Stomach (tissue), 8 donors: ENCODE measurements at regions not wholly inside any gene's neighbourhood (a gene's known extent, or its start where the extent isn't known, plus 50 kb on each side); places are given as distances from the start of the nearest gene placed in this dataset.

ENCODE experiments used
- DNase-seq, 2 donors: peaks; one replicate each; pipeline versions ENCODE4 v3.0.0 to v3.0.0-alpha.2; 2013 to 2019
- H3K27ac ChIP-seq, 5 donors: fragments of 200-600 bp in 4 of 5; sonication (generic) in 4 of 5; one replicate each; pipeline ENCODE4 v1.5.1; 2013 to 2019; ENCODE audit warnings: mild to moderate bottlenecking in 1 of 5, moderate library complexity in 1 of 5
- H3K27me3 ChIP-seq, 3 donors: fragments of 200-600 bp; sonication (generic); one replicate each; pipeline ENCODE4 v1.5.1; 2017 to 2019; ENCODE audit warnings: mixed run types in 1 of 3
- H3K36me3 ChIP-seq, 4 donors: fragments of 200-600 bp; sonication (generic); 1 replicate in 3 of 4; 2 replicates in 1 of 4; pipeline ENCODE4 v1.5.1; 2016 to 2019
- H3K4me1 ChIP-seq, 4 donors: fragments of 200-600 bp; sonication (generic); one replicate each; pipeline ENCODE4 v1.5.1; 2016 to 2019
- H3K4me3 ChIP-seq, 4 donors: fragments of 200-600 bp; sonication (generic) in 3 of 4; one replicate each; pipeline ENCODE4 v1.5.1; 2016 to 2019; ENCODE audit warnings: mild to moderate bottlenecking in 1 of 4
- H3K9me3 ChIP-seq, 4 donors: fragments of 200-600 bp; sonication (generic); one replicate each; pipeline ENCODE4 v1.5.1; 2016 to 2019
- EP300 ChIP-seq: sonication (generic); formaldehyde crosslinking; IDR thresholded peaks from one replicate; pipeline ENCODE4 v1.6.1; 2017; ENCODE audit warnings: antibody characterized with exemption
- POLR2A ChIP-seq, 4 donors: fragments of 450-650 bp; IDR thresholded peaks; one replicate each; pipeline ENCODE4 v1.6.1; 2016; ENCODE audit warnings: antibody characterized with exemption in 4 of 4, control low read depth in 2 of 4, mild to moderate bottlenecking in 1 of 4, moderate library complexity in 1 of 4
- POLR2AphosphoS5 ChIP-seq, 3 donors: sonication (generic); formaldehyde crosslinking; IDR thresholded peaks; one replicate each; pipeline ENCODE4 v1.6.1; 2016; ENCODE audit warnings: antibody characterized with exemption in 3 of 3
- WGBS, 5 donors: extraction: QIAGEN DNeasy Blood & Tissue Kit in 3 of 5; methylation state at CpG; one replicate each; pipeline versions ENCODE4 v1.1.5 to v1.1.7; 2013 to 2018; 5-methylcytosine and 5-hydroxymethylcytosine counted together
- intact Hi-C: fragments of 100-400 bp; cut with DNase I; formaldehyde crosslinking; loops from one replicate; pipeline ENCODE4 v1.15.1; 2023; ENCODE audit warnings: low total_unique reads
- TF ChIP-seq, protein P1 (sequence below), 7 experiments: fragments of 450-650 bp in 4 of 7; fragments of 200-600 bp in 3 of 7; sonication (generic) in 3 of 7; IDR thresholded peaks; one replicate each; pipeline ENCODE4 v1.5.1; 2016 to 2019; ENCODE audit warnings: antibody characterized with exemption in 7 of 7, control low read depth in 2 of 7, mild to moderate bottlenecking in 1 of 7
- donor health status: healthy with polysubstance abuse.
- donor health status: Bipolar disorder and iron deficiency.
- donor health status: healthy.

DNA sequence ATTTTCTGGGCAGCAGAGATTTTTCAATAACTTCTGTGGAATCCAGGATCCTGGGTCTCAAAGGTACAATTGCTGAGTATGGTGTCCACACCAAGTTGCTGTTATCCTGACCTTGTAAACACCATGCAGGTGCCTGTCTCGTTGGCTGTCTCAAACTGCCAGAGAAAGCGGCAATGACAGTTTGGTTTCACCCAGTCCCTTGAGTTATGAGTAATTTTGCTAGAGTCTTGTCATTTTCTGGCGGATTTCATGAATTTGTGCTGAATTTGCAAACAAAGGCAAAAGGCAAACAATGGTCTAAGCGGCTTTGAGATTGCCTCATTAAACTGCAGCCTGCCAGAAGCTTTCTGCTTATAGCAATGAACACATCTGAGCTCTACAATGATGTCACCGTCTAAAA is 847.9 kb downstream of the RAB28 start:
- peaks cover 0 to 15% (median 4%) of the 10 kb centered on the region in 4 donors for H3K9me3 ChIP-seq
- H3K27ac ChIP-seq: no peak overlapping the region
- DNase-seq: no peak
- H3K4me1 ChIP-seq: no peaks in the 10 kb centered on the region
- H3K4me3 ChIP-seq: no peak overlapping the region
- WGBS, 5 donors: 41 to 63% (median 61%) methylated on average over 5 of the region's 5 CpGs
- TF ChIP-seq, protein P1, sequence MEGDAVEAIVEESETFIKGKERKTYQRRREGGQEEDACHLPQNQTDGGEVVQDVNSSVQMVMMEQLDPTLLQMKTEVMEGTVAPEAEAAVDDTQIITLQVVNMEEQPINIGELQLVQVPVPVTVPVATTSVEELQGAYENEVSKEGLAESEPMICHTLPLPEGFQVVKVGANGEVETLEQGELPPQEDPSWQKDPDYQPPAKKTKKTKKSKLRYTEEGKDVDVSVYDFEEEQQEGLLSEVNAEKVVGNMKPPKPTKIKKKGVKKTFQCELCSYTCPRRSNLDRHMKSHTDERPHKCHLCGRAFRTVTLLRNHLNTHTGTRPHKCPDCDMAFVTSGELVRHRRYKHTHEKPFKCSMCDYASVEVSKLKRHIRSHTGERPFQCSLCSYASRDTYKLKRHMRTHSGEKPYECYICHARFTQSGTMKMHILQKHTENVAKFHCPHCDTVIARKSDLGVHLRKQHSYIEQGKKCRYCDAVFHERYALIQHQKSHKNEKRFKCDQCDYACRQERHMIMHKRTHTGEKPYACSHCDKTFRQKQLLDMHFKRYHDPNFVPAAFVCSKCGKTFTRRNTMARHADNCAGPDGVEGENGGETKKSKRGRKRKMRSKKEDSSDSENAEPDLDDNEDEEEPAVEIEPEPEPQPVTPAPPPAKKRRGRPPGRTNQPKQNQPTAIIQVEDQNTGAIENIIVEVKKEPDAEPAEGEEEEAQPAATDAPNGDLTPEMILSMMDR (IDR thresholded peaks at IDR 0.05): no peak
- TF ChIP-seq POLR2A (IDR thresholded peaks at IDR 0.05): no peak
- no peak for TF ChIP-seq POLR2AphosphoS5 (IDR thresholded peaks at IDR 0.05)
- no peak for TF ChIP-seq EP300
- H3K36me3 ChIP-seq: no peaks in the 10 kb centered on the region
- H3K27me3 ChIP-seq: no peaks in the 10 kb centered on the region
- intact Hi-C loops: no loop called here

DNA sequence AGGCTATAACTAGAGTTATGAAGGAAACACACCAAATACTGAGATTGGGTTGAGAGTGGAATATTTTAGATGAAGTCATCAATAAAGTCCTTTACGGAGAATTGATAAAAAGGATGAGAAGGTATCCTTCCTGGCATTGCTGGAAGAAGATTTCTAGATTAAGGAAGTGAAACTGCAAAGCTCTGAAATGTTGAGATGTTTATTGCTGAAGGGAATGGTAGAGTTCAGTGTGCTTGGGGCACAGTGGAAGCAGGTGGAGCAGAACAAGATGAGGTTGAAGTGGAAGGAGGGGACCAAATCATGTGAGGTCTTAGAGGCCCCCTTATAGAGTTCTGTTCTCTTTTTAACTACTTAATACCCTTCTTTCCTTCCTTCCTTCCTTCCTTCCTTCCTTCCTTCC is 848.5 kb downstream of the RAB28 start:
- WGBS, 5 donors: 71 to 85% (median 75%) methylated on average over 1 of the region's 1 CpG
- no peak overlapping the region for H3K27ac ChIP-seq
- intact Hi-C loops: no loop called here

DNA sequence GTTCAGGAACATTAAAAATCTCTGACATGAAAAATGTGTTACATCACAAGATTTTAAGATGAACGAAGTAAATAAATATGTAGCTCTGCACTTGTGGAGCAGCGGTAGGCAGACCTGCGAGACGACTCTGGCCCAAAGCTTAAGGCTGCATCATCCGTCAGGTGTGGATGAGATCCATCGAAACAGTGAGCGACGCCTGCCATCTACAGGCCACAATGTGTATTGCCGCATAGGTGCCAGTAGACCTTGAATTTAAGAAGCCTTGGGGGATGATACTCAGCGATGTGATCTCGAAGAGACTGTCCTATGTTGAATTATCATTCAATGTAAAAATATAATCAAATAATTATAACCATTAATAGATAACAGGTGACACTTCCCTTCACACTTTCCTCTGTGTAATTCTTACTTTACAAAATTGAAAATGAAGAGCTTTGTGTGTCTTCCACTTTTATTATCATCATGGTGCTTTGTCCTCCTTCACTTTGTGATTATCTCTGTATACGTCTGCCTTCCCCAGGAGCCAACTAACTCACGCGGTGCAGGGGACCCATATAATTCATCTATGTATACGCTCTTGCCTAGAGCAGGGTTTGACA is 851.0 kb downstream of the RAB28 start:
- WGBS, 5 donors: 8 to 10% (median 10%) methylated on average over 15 of the region's 15 CpGs
- H3K27me3 ChIP-seq: no peaks in the 10 kb centered on the region
- H3K27ac ChIP-seq: no peak overlapping the region
- intact Hi-C loops: no loop called here
- H3K36me3 ChIP-seq: no peaks in the 10 kb centered on the region
- TF ChIP-seq, protein P1 (IDR thresholded peaks at IDR 0.05): peak in 5 of 7 experiments; percentile 40 to 77 (median 72)
- TF ChIP-seq POLR2A (IDR thresholded peaks at IDR 0.05) (no peak), EP300 (no peak)
- no peak overlapping the region for H3K4me3 ChIP-seq
- H3K4me1 ChIP-seq: no peaks in the 10 kb centered on the region
- peaks cover 0 to 15% (median 4%) of the 10 kb centered on the region in 4 donors for H3K9me3 ChIP-seq
- peak; percentile 74 to 90 for DNase-seq

More for the DNA sequence above, 848.5 kb downstream of the RAB28 start:
- Histone ChIP-seq H3K4me1 (no peaks in the 10 kb centered on the region), H3K9me3 (peaks cover 0 to 15% (median 4%) of the 10 kb centered on the region in 4 donors), H3K4me3 (no peak overlapping the region), H3K27me3 (no peaks in the 10 kb centered on the region), H3K36me3 (no peaks in the 10 kb centered on the region)
- TF ChIP-seq POLR2A (IDR thresholded peaks at IDR 0.05): no peak
- TF ChIP-seq POLR2AphosphoS5 (IDR thresholded peaks at IDR 0.05): no peak
- no peak for TF ChIP-seq EP300
- TF ChIP-seq, protein P1 (IDR thresholded peaks at IDR 0.05): no peak
- DNase-seq: no peak

DNA sequence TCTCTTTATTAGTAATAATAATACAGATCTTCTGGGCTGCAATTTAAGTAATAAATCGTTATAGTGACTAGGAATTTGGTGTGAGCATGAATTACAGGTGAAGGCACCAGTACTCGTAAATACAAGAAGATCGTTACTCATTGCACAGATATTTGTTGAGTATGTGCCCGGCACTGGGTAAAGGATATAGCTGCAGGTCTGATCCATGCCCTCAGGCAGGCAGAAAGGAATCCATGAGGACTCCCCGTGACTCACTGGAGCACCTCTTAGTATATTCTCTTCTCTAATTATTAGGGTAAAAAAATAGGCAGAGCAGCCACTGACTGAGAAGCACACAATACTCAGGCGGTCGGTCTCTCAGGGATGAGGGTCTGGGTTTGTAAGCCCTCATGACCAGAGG is 868.3 kb downstream of the RAB28 start:
- no peaks in the 10 kb centered on the region for H3K4me1 ChIP-seq
- H3K4me3 ChIP-seq: no peak overlapping the region
- intact Hi-C loops: no loop called here
- 83 to 89% (median 87%) methylated on average over 7 of the region's 7 CpGs for WGBS, 5 donors
- H3K36me3 ChIP-seq: no peaks in the 10 kb centered on the region
- H3K9me3 ChIP-seq: no peaks in the 10 kb centered on the region
- TF ChIP-seq POLR2A (IDR thresholded peaks at IDR 0.05) (no peak), EP300 (no peak), POLR2AphosphoS5 (IDR thresholded peaks at IDR 0.05) (no peak)
- TF ChIP-seq, protein P1 (IDR thresholded peaks at IDR 0.05): no peak
- H3K27ac ChIP-seq: no peak overlapping the region
- H3K27me3 ChIP-seq: no peaks in the 10 kb centered on the region
- no peak for DNase-seq
